Mesenchymal stem cell (in vitro differentiated cells and primary cell): ENCODE measurements at regions not wholly inside any gene's neighbourhood (a gene's known extent, or its start where the extent isn't known, plus 50 kb on each side); places are given as distances from the start of the nearest gene placed in this dataset.

Source experiments
- DNase-seq: peaks from one replicate; pipeline ENCODE4 v3.0.0-alpha.2; 2013
- H2AFZ ChIP-seq: one replicate; pipeline ENCODE4 v1.6.1; 2013; ENCODE audit warnings: low read depth, mild to moderate bottlenecking, control low read depth, inconsistent platforms, low read length, moderate library complexity
- H2AK5ac ChIP-seq: 2 replicates; pipeline ENCODE4 v1.6.1; 2013; ENCODE audit warnings: low read length, moderate library complexity, mild to moderate bottlenecking, inconsistent platforms; ENCODE audit not compliant: severe bottlenecking
- H2BK120ac ChIP-seq: one replicate; pipeline ENCODE4 v1.6.1; 2013; ENCODE audit warnings: low read depth, mild to moderate bottlenecking, inconsistent platforms, low read length, moderate library complexity
- H2BK12ac ChIP-seq, 2 experiments: one replicate each; pipeline ENCODE4 v1.6.1; 2013; ENCODE audit warnings: inconsistent platforms in 2 of 2, low read length in 2 of 2, mild to moderate bottlenecking in 2 of 2, moderate library complexity in 2 of 2, control low read depth in 1 of 2
- H2BK15ac ChIP-seq: one replicate; pipeline ENCODE4 v1.6.1; 2013; ENCODE audit warnings: mild to moderate bottlenecking, low read depth, inconsistent platforms; ENCODE audit not compliant: poor library complexity, severe bottlenecking
- H2BK5ac ChIP-seq: 2 replicates; pipeline ENCODE4 v1.6.1; 2013; ENCODE audit warnings: low read depth, mild to moderate bottlenecking, low read length, control low read depth, inconsistent platforms; ENCODE audit not compliant: poor library complexity, severe bottlenecking
- H3K14ac ChIP-seq, 2 experiments: one replicate each; pipeline ENCODE4 v1.6.1; 2013; ENCODE audit warnings: inconsistent platforms in 2 of 2, low read length in 2 of 2, control low read depth in 1 of 2, mild to moderate bottlenecking in 1 of 2, moderate library complexity in 1 of 2
- H3K18ac ChIP-seq, 2 experiments: one replicate each; pipeline ENCODE4 v1.6.1; 2013; ENCODE audit warnings: inconsistent platforms in 2 of 2, low read length in 2 of 2, control low read depth in 1 of 2, low read depth in 1 of 2, mild to moderate bottlenecking in 1 of 2
- H3K23ac ChIP-seq, 2 experiments: one replicate each; pipeline ENCODE4 v1.6.1; 2013; ENCODE audit warnings: inconsistent platforms in 2 of 2, low read length in 2 of 2, mild to moderate bottlenecking in 2 of 2, moderate library complexity in 2 of 2, control low read depth in 1 of 2
- H3K27ac ChIP-seq: 2 replicates; pipeline ENCODE4 v1.5.1; 2013; ENCODE audit warnings: mild to moderate bottlenecking, moderate library complexity, low read length, control low read depth, inconsistent platforms; ENCODE audit not compliant: poor library complexity, severe bottlenecking
- H3K27me3 ChIP-seq, 2 experiments: 2 replicates each; pipeline versions ENCODE4 v1.6.1 to v1.7.0; 2013; ENCODE audit warnings: low read length in 2 of 2, mild to moderate bottlenecking in 2 of 2, moderate library complexity in 2 of 2, control low read depth in 1 of 2, inconsistent platforms in 1 of 2; ENCODE audit not compliant: control insufficient read depth in 1 of 2, insufficient read depth in 1 of 2
- H3K36me3 ChIP-seq, 2 experiments: 2 replicates each; pipeline versions ENCODE4 v1.6.1 to v1.7.0; 2013; ENCODE audit warnings: low read length in 2 of 2, control low read depth in 1 of 2, inconsistent platforms in 1 of 2, low read depth in 1 of 2, mild to moderate bottlenecking in 1 of 2; ENCODE audit not compliant: insufficient read depth in 2 of 2, control insufficient read depth in 1 of 2
- H3K4ac ChIP-seq, 2 experiments: one replicate each; pipeline ENCODE4 v1.6.1; 2013; ENCODE audit warnings: inconsistent platforms in 2 of 2, low read length in 2 of 2, mild to moderate bottlenecking in 2 of 2, moderate library complexity in 2 of 2, control low read depth in 1 of 2, low read depth in 1 of 2
- H3K4me1 ChIP-seq: 2 replicates; pipeline ENCODE4 v1.6.1; 2013; ENCODE audit warnings: low read depth, low read length, control low read depth; ENCODE audit not compliant: control insufficient read depth, insufficient read depth
- H3K4me2 ChIP-seq: 2 replicates; pipeline ENCODE4 v1.6.1; 2013; ENCODE audit warnings: low read length, mild to moderate bottlenecking, inconsistent platforms; ENCODE audit not compliant: poor library complexity, severe bottlenecking
- H3K4me3 ChIP-seq, 2 experiments: 2 replicates each; pipeline versions ENCODE4 v1.5.1 to v1.7.0; 2013; ENCODE audit warnings: low read length in 2 of 2, mild to moderate bottlenecking in 2 of 2, control low read depth in 1 of 2, low read depth in 1 of 2; ENCODE audit not compliant: insufficient read depth in 1 of 2
- H3K79me1 ChIP-seq: replicated peaks from 2 replicates; pipeline ENCODE4 v1.6.1; 2013; ENCODE audit warnings: mild to moderate bottlenecking, control low read depth, low read length, inconsistent platforms; ENCODE audit not compliant: poor library complexity, severe bottlenecking
- H3K9ac ChIP-seq: 2 replicates; pipeline ENCODE4 v1.7.0; 2013; ENCODE audit warnings: mild to moderate bottlenecking, low read length, moderate library complexity
- H3K9me3 ChIP-seq: 2 replicates; pipeline ENCODE4 v1.7.0; 2013; ENCODE audit warnings: mild to moderate bottlenecking, low read length; ENCODE audit not compliant: control insufficient read depth
- H4K8ac ChIP-seq: one replicate; pipeline ENCODE4 v1.6.1; 2013; ENCODE audit warnings: inconsistent platforms, mild to moderate bottlenecking, low read length, moderate library complexity
- H4K91ac ChIP-seq: one replicate; pipeline ENCODE4 v1.6.1; 2013; ENCODE audit warnings: mild to moderate bottlenecking, low read length, inconsistent platforms
- WGBS: methylation state at CpG from one replicate; pipeline ENCODE4 v1.1.7; 2013; ENCODE audit warnings: mixed read lengths; 5-methylcytosine and 5-hydroxymethylcytosine counted together

GRCh38 chr12:97903356-97903755 is 440.8 kb downstream of the RMST start:
- Histone ChIP-seq H3K9me3 (no peaks in the 10 kb centered on the region), H2AK5ac (no peak overlapping the region), H2AFZ (no peak overlapping the region), H3K27me3 (no peaks in the 10 kb centered on the region), H3K4me2 (no peak overlapping the region), H3K23ac (no peak overlapping the region), H3K4me1 (peaks cover 1% of the 10 kb centered on the region), H3K4ac (no peak overlapping the region), H4K91ac (no peak overlapping the region), H2BK120ac (no peak overlapping the region), H2BK12ac (no peak overlapping the region), H3K18ac (no peak overlapping the region), H2BK5ac (no peak overlapping the region), H3K9ac (no peak overlapping the region), H3K27ac (no peak overlapping the region), H3K36me3 (no peaks in the 10 kb centered on the region), H3K4me3 (no peak overlapping the region), H3K79me1 (no peaks in the 10 kb centered on the region), H4K8ac (no peak overlapping the region), H2BK15ac (no peak overlapping the region), H3K14ac (no peak overlapping the region)
- 79% methylated on average over 2 of the region's 4 CpGs for WGBS
- DNase-seq: no peak

- Histone ChIP-seq H3K9ac (no peak overlapping the region), H4K91ac (no peak overlapping the region), H3K18ac (no peak overlapping the region), H2BK5ac (no peak overlapping the region), H4K8ac (no peak overlapping the region), H2AFZ (no peak overlapping the region), H3K27ac (no peak overlapping the region), H3K36me3 (no peaks in the 10 kb centered on the region), H3K4me2 (no peak overlapping the region), H3K27me3 (no peaks in the 10 kb centered on the region), H3K9me3 (no peaks in the 10 kb centered on the region), H3K79me1 (no peaks in the 10 kb centered on the region), H2BK15ac (no peak overlapping the region), H2AK5ac (no peak overlapping the region), H2BK12ac (no peak overlapping the region), H3K4ac (no peak overlapping the region), H3K4me3 (no peak overlapping the region), H3K14ac (no peak overlapping the region), H3K4me1 (no peaks in the 10 kb centered on the region), H2BK120ac (no peak overlapping the region), H3K23ac (no peak overlapping the region)
- DNase-seq: no peak
These were observed 444.9 kb downstream of the RMST start for GRCh38 chr12:97907504-97907903.

- Histone ChIP-seq H3K4ac (no peak overlapping the region), H2BK15ac (no peak overlapping the region), H3K4me1 (no peaks in the 10 kb centered on the region), H2BK5ac (no peak overlapping the region), H3K23ac (no peak overlapping the region), H2AK5ac (no peak overlapping the region), H3K14ac (no peak overlapping the region), H4K8ac (no peak overlapping the region), H2AFZ (no peak overlapping the region), H3K9ac (no peak overlapping the region), H3K9me3 (no peaks in the 10 kb centered on the region), H4K91ac (no peak overlapping the region), H3K4me3 (no peak overlapping the region), H3K79me1 (no peaks in the 10 kb centered on the region), H3K4me2 (no peak overlapping the region), H2BK12ac (no peak overlapping the region), H3K36me3 (no peaks in the 10 kb centered on the region), H3K18ac (no peak overlapping the region), H3K27ac (no peak overlapping the region), H3K27me3 (no peaks in the 10 kb centered on the region), H2BK120ac (no peak overlapping the region)
- DNase-seq: no peak
- WGBS: 96% methylated on average over 3 of the region's 3 CpGs
These were observed 448.0 kb downstream of the RMST start for GRCh38 chr12:97910559-97910958.

GRCh38 chr12:97912943-97913342 is 450.3 kb downstream of the RMST start:
- Histone ChIP-seq H2BK120ac (no peak overlapping the region), H3K9me3 (no peaks in the 10 kb centered on the region), H3K14ac (no peak overlapping the region), H3K36me3 (no peaks in the 10 kb centered on the region), H4K8ac (no peak overlapping the region), H3K4me2 (no peak overlapping the region), H2AFZ (no peak overlapping the region), H2BK12ac (no peak overlapping the region), H3K4me3 (no peak overlapping the region), H3K27ac (no peak overlapping the region), H3K23ac (no peak overlapping the region), H3K4me1 (no peaks in the 10 kb centered on the region), H3K18ac (no peak overlapping the region), H2BK5ac (no peak overlapping the region), H3K79me1 (no peaks in the 10 kb centered on the region), H4K91ac (no peak overlapping the region), H2BK15ac (no peak overlapping the region), H3K9ac (no peak overlapping the region), H3K4ac (no peak overlapping the region), H2AK5ac (no peak overlapping the region), H3K27me3 (no peaks in the 10 kb centered on the region)
- 92% methylated on average over 2 of the region's 2 CpGs for WGBS
- DNase-seq: no peak
